Stimulated activated CD4-positive, alpha-beta T cell treated with anti-CD3 and anti-CD28 coated beads, Interleukin-12 subunit alpha, Interleukin-12 subunit beta, amount 100 ng/mL, for 24 hours (primary cell): ENCODE measurements at regions not wholly inside any gene's neighbourhood (a gene's known extent, or its start where the extent isn't known, plus 50 kb on each side); places are given as distances from the start of the nearest gene placed in this dataset.

ENCODE experiments used
- DNase-seq, 2 experiments: peaks; one replicate each; pipeline ENCODE4 v3.0.0-alpha.2; 2020; ENCODE audit warnings: low read depth in 2 of 2

- DNase-seq = no peak
These were observed 241.8 kb downstream of the RBFOX3 start for GRCh38 chr17:79369001-79369400.

- DNase-seq = no peak
These were observed 242.3 kb downstream of the RBFOX3 start for GRCh38 chr17:79368521-79368920.

DNA sequence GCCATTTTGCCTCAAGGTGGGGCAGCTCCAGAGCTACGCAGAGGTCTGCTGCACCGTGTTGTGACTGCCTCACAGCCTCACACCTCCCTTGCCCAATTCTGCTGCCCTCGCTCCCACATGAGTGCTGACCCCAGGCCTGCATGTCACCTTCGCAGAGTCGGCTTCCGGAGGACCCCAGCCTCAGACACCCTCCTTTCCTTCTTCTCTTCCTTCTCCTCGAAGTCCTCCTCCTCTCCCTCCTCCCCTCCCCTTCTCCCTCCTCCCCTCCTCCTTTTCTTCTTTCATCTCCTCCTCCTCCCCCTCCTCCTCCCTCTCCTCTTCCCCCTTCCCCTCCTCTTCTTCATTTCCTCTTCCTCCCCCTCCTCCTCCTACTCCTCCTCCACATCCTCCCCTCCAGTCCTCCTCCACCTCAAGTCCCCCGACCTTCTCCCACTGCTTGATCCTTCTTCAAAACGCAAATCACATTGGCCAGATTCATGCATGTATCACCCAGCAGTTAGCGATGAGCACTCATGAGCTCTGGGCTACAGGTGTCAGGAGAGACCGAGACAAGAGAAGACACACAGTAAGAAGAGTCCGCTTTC is 243.8 kb downstream of the RBFOX3 start:
- DNase-seq = no peak

DNA sequence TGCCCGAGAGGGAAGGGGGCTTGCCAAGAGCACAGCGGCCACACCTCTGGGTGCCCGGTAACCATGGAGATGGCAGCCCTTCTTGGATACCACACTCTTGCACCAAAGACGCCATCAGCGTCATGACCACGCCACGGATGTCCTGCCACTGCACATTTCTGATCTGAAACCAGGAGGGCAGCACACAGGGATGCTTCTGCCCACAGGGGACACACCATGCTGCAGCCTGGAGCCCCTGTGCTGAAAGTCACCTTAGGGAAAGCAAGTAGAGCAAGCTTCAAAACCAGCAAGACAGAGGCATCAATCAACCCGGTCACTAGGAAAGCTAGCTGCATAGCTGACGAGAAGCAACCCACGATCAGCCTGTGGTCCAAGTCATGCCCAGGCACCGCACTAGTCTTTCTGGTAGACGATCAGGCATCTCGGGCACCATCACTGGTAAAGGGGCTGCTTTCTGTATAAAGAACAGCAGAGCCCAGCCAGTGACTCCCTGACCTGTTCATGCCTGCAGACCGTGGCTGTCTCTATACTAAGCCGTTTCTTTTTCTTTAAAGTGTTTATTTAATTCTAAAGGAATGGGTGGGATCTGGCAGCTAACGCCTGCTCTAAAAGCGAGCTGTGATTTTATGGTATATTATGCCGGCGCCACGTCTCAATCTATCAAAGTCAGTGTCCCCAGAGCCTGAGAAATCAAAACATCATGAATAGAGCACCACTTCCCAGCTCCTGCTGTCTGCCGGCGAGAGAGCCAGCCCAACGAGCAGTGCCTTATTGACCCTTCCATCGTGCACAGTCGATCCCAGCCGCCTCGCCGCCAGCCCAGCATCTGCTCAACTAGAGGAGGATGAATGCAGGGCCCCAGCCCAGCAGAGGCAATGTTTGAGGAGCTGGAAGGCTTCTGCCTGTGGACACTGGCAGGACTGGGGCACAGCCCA is 244.7 kb downstream of the RBFOX3 start:
- DNase-seq = no peak

GRCh38 chr17:79365351-79365750 is 245.5 kb downstream of the RBFOX3 start:
- DNase-seq = no peak

DNA sequence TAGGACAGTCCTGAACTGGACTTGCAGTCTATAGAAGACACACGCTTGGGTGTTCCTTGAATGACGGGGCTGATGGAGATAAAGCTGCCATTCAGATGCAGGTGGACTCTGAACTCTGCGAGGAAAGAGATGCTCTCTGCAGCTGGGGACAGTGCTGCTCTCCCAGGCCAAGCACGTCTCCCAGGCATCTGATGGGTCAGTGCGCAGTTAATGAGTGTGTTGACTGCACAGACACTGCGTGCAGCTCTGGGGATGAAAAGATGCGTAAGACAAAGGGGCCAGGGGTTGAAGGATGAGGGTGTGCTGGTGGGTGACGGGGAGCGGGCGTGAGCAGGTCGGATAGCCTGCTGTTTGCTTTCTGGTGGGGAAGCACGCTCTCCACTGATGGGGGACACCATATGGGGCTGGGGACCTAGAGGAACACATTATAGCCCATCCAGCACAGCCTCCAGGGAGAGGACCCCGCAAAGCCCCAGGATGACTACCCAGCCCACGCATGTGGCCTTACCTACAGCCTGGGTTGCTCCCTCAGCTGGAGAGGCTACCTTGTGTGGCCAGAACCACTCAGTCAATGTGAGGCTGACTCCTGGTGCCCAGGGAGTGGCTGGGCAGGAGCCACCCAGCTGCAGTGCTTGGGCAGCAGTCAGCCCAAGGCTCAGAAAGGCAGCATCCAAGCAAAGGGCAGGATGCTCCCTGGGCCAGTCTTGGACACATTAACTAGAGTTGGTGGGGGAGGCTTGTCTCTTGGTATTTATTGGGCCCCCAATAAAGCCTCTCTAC is 246.3 kb downstream of the RBFOX3 start:
- DNase-seq = no peak

- no peak for DNase-seq
These were observed 247.1 kb downstream of the RBFOX3 start for GRCh38 chr17:79363552-79364275.

DNA sequence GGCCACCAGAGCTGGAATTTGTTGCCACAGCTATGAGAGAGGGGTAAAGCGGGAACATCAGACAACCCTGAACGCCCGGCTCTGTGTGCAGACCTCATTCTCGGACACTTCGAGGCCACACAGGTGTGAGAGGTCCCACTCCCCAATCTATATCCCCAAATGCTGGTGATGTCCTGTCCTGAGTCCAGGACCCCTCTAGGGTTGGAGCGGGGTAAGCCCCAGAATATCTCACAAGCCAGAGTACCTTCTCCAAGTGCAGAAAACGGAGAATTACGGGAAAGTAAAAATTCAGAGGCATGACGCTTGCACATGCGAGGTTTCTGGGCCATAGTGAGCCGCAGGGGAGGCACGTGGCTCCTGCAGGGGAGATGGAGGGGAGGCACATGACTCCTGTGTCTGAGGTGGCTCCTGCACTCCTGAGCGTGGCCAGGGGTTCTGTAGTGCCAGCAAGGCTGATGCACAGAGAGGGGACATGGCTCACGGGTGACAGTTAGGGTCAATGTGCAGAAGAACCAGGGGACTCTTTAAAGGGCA is 248.0 kb downstream of the RBFOX3 start:
- no peak for DNase-seq

DNA sequence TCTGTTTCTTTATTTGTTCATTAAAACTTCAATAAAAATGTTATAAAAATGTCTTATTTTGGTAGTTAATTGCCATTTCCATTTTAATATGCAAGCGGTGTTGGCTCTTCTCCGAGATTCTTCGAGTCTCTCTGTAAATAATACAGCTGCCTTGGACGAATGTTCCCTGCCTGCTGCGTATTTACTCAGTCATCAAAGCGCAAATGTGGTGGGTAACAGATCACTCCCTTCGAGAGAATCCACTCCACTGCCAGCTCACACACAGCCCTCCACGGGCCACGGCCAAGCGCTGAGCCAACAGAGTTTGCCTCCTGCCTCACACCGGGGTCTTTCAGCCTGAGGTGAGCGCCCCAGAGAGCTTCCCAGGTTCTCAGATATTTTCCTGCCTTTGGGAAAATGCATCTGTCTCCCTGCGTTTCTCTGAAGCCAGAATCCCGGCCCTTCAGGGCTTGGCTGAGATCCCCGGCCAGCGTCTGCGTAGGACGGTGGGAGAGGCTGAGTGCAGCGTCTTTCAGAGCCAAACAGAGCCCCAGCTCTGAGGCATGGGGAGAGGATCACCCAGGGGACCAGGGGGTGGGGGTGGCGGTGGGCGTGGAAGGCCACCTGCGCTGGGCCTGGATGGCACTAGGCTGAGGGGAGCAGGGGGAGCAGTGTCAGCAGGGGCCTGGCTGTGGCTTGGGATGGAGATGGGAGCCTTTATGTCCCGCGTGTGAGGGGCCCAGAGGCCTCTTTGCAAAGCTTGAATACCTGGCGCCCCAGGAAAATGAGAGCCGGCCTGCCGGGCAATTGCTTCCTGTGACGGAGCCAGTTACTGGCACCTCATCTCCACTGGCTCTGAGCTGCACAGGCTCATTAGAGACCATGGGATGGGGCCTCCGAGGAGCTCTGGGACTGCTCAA is 248.7 kb downstream of the RBFOX3 start:
- DNase-seq = no peak

GRCh38 chr17:79361221-79361734 is 249.6 kb downstream of the RBFOX3 start:
- no peak for DNase-seq

DNA sequence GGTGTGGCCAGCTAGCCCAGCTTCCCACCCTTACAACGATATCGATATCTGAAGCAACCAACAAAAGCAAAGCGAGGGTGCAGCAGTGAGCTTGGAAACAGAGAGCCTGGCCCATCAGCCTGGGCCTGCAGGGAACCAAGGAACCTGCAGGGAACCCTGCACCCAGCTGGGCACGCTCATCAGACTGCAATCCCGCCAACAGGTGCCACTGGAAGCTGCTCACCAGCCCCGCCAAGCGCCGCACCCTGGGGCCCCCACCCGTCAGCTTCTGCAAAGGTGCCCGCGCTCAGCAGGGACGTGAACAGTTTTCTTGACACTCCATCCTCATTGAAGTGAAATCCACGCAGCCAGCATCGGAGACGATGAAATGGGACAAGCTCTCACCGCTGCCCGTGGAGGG is 250.7 kb downstream of the RBFOX3 start:
- no peak for DNase-seq

- DNase-seq = no peak
These were observed 253.9 kb downstream of the RBFOX3 start for GRCh38 chr17:79356839-79357447.

DNA sequence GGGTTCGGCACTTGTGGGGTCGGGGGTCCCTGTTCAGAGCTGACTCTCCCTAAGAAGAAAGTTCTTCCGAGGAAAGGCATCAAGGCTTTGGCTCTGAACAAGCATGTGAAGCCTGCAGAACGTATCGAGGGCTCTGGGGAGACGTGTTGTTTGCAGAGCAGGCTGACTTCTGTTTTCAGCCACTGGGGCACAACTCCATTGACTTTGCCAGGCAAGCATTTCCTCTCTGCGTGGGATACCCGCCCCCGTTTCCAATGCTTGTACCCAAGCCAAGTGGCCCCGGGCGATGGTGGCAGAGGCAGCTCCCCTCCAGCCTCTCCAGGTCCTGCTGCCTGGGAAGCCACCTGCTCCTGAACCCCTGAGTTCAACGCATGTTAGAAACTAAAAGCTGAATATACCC is 255.7 kb downstream of the RBFOX3 start:
- no peak for DNase-seq

DNA sequence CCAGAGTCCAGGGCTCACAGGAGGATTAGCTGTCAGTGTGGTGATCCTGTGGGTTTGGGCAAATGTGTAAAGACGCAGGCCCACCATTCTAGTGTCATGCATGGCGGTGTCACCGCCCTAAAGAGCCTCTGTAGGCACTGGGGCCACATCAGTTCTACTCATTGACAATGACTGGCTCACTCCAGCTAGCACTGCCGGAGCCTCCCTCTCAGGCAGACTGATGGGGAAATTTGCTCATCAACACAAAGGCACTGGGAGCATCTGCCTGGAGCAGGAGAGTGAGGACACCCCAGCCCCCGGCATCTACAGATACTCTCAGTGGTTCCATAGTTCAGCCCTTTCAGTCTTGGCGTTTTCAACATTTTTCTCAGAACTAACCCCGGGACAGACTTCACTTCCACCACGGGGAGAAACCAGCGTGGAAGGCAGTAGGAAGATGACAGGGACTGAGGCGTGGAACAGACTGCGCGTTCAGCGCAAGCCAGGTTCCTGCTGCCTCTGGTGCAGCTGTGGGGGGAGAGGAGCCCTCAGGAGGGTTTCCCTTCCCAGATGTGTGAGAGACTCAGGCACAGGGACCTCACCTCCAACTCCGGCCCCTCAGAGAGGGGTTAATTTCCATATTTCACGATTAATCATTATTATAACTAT is 256.6 kb downstream of the RBFOX3 start:
- DNase-seq = no peak

GRCh38 chr17:79353548-79353947 is 257.3 kb downstream of the RBFOX3 start:
- no peak for DNase-seq

GRCh38 chr17:79353016-79353415 is 257.8 kb downstream of the RBFOX3 start:
- no peak for DNase-seq

DNA sequence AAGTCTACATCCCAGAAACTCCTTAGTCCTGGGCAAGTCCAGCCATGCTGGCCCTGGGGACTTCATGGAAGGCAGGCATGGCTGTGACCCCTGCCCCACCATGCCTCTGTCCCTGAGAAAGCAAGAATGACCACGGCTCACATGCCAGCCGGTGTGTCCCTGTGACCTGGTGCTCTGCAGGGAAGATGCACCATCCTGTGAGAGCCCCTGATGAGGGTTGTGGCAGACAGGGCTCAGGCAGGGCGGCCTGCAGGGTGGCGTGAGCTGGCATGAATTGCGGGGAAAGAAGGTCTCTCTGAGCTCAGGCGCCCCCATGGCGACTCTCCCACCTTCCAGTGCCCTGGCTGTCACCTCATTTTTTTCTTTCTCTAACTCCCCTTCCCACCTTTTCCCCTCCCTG is 260.3 kb downstream of the RBFOX3 start:
- no peak for DNase-seq

DNA sequence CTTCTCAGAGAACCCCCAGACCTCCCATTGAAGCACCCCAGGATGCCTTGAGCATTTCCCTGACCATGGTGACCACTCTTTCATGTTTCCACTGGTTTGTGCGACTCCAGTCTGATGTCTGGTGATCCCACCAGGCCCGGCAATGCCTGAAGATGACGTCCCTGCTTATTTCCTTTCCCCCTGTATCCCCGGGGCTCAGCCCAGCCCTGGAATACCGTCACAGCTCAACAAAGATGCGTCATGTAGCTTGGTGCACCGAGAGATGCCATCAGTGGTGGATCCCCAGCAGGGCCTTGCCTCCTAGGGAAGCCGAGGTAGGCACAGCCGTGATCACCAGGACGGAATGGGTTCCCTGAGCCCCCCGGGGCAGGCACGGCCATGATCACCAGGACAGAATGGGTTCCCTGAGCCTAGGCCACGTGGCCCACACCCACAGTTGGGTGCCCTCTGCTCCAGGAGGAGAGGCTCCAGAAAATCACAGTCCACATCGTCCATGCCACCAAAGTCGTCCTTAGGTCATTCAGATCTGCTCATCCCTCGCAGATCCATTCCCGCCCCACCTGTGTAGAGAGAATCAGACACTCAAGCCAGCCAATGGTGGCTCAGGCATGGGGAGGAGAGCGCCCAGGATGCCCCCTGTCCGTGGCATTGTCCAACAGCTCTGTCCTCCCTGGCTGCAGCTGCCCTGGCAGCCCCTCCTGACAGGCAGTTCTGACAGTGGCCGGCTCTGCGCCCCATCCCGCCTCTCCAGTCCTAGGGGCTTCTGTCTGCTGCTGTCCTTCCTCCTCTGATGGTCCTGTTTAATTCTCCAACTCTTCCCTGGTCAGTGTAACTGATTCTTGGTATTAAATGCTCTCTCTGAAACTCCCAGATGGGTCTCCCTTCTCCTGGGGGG is 261.1 kb downstream of the RBFOX3 start:
- no peak for DNase-seq
